ENCODE measurements at regions not wholly inside any gene's neighbourhood (a gene's known extent, or its start where the extent isn't known, plus 50 kb on each side); places are given as distances from the start of the nearest gene placed in this dataset.

GRCh38 chr17:62307196-62307595, 73.2 kb upstream of the EFCAB3 start:
- TF ChIP-seq, protein P1, sequence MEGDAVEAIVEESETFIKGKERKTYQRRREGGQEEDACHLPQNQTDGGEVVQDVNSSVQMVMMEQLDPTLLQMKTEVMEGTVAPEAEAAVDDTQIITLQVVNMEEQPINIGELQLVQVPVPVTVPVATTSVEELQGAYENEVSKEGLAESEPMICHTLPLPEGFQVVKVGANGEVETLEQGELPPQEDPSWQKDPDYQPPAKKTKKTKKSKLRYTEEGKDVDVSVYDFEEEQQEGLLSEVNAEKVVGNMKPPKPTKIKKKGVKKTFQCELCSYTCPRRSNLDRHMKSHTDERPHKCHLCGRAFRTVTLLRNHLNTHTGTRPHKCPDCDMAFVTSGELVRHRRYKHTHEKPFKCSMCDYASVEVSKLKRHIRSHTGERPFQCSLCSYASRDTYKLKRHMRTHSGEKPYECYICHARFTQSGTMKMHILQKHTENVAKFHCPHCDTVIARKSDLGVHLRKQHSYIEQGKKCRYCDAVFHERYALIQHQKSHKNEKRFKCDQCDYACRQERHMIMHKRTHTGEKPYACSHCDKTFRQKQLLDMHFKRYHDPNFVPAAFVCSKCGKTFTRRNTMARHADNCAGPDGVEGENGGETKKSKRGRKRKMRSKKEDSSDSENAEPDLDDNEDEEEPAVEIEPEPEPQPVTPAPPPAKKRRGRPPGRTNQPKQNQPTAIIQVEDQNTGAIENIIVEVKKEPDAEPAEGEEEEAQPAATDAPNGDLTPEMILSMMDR (IDR thresholded peaks at IDR 0.05; ENCODE audit: poor library complexity), result no peak
- no peak for TF ChIP-seq EZH2 (IDR thresholded peaks at IDR 0.05; ENCODE audit: borderline replicate concordance)
- TF ChIP-seq EZH2phosphoT487 (IDR thresholded peaks at IDR 0.05; ENCODE audit: low read depth, severe bottlenecking, unreplicated experiment), result no peak

Measured in hepatocyte (in vitro differentiated cells).